Small intestine (tissue), 7 donors: ENCODE measurements at regions not wholly inside any gene's neighbourhood (a gene's known extent, or its start where the extent isn't known, plus 50 kb on each side); places are given as distances from the start of the nearest gene placed in this dataset.

ENCODE experiments used
- DNase-seq, 2 donors: peaks; one replicate each; pipeline versions ENCODE4 v3.0.0 to v3.0.0-alpha.2; 2013
- FAIRE-seq: peaks from 2 replicates; lab custom pipeline; 2012; peaks lifted over from hg19 to GRCh38; lab: Jason Lieb, UNC
- H3K27ac ChIP-seq, 3 donors: one replicate each; pipeline ENCODE4 v1.5.1; 2013; ENCODE audit warnings: low read length in 2 of 3, mild to moderate bottlenecking in 2 of 3, control low read depth in 1 of 3, inconsistent platforms in 1 of 3, low read depth in 1 of 3, moderate library complexity in 1 of 3
- H3K27me3 ChIP-seq, 3 donors: one replicate each; pipeline ENCODE4 v1.6.1; 2013; ENCODE audit warnings: low read length in 3 of 3, inconsistent platforms in 1 of 3; ENCODE audit not compliant: control insufficient read depth in 3 of 3, insufficient read depth in 3 of 3
- H3K36me3 ChIP-seq, 3 donors: one replicate each; pipeline ENCODE4 v1.6.1; 2013; ENCODE audit warnings: low read length in 3 of 3, inconsistent platforms in 1 of 3, low read depth in 1 of 3, mild to moderate bottlenecking in 1 of 3, moderate library complexity in 1 of 3; ENCODE audit not compliant: control insufficient read depth in 3 of 3, insufficient read depth in 2 of 3
- H3K4me1 ChIP-seq, 3 donors: one replicate each; pipeline ENCODE4 v1.6.1; 2013; ENCODE audit warnings: low read length in 2 of 3, inconsistent platforms in 1 of 3, low read depth in 1 of 3, mild to moderate bottlenecking in 1 of 3, moderate library complexity in 1 of 3; ENCODE audit not compliant: control insufficient read depth in 3 of 3, insufficient read depth in 2 of 3
- H3K4me3 ChIP-seq, 3 donors: one replicate each; pipeline ENCODE4 v1.5.1; 2013; ENCODE audit warnings: low read length in 3 of 3, control low read depth in 1 of 3, inconsistent platforms in 1 of 3, low read depth in 1 of 3, mild to moderate bottlenecking in 1 of 3, moderate library complexity in 1 of 3
- H3K9me3 ChIP-seq, 2 donors: one replicate each; pipeline ENCODE4 v1.6.1; 2013; ENCODE audit warnings: low read depth in 1 of 2, low read length in 1 of 2; ENCODE audit not compliant: control insufficient read depth in 2 of 2, insufficient read depth in 1 of 2
- WGBS, 3 donors: extraction: QIAGEN DNeasy Blood & Tissue Kit; methylation state at CpG; one replicate each; pipeline ENCODE4 v1.1.7; 2013; 5-methylcytosine and 5-hydroxymethylcytosine counted together
- donor health status: healthy with polysubstance abuse.
- donor health status: control.
- donor health status: control.
- donor health status: Bipolar disorder and iron deficiency.
- donor health status: healthy.

DNA sequence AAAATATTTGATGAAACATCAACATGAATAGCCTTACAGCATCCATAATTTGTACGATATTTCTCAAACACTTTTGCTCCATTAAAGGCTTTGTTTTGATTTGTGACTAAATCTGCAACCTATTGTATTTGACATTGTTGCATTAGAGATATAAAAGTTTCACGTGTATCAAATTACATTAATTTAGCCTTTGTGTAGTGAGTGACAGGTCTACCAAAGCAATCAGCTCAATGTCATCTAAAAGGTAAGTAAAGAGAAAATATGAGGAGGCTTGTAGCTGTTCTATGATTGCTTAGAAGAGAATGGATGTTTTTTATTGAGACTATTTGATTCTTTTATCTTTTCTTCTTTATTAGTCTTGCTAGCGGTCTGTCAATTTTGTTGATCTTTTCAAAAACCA, 430.2 kb downstream of the GALR1 start:
- no peak overlapping the region for H3K27ac ChIP-seq
- H3K36me3 ChIP-seq: no peaks in the 10 kb centered on the region
- no peaks in the 10 kb centered on the region for H3K27me3 ChIP-seq
- 61 to 70% (median 68%) methylated on average over 3 of the region's 3 CpGs for WGBS, 3 donors
- FAIRE-seq (no peak), DNase-seq (no peak)
- H3K9me3 ChIP-seq: no peaks in the 10 kb centered on the region
- no peaks in the 10 kb centered on the region for H3K4me1 ChIP-seq
- H3K4me3 ChIP-seq: no peak overlapping the region

DNA sequence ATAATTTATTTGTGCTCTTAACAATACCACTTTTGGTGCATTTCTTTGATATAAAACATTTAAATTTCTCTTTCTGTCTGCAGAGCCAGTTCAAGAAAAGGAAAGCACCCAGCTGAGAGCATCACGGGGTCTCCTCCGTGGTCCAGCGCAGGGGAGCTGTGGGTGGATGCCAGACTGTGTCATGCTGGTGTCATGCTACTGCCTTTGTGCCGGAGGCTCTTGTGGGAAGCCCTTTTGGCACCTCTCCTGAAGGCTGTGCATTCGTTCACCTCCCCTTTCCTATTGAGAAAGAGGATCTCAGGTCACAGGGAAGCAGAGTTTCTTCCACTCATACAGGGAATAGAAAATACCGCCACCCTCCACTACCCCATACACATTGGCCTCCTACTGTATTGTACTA, 450.4 kb downstream of the GALR1 start:
- no peaks in the 10 kb centered on the region for H3K4me1 ChIP-seq
- FAIRE-seq: no peak
- no peak overlapping the region for H3K27ac ChIP-seq
- no peaks in the 10 kb centered on the region for H3K27me3 ChIP-seq
- no peak overlapping the region for H3K4me3 ChIP-seq
- no peak for DNase-seq
- no peaks in the 10 kb centered on the region for H3K36me3 ChIP-seq
- WGBS, 3 donors: 70 to 83% (median 77%) methylated on average over 6 of the region's 6 CpGs
- no peaks in the 10 kb centered on the region for H3K9me3 ChIP-seq

DNA sequence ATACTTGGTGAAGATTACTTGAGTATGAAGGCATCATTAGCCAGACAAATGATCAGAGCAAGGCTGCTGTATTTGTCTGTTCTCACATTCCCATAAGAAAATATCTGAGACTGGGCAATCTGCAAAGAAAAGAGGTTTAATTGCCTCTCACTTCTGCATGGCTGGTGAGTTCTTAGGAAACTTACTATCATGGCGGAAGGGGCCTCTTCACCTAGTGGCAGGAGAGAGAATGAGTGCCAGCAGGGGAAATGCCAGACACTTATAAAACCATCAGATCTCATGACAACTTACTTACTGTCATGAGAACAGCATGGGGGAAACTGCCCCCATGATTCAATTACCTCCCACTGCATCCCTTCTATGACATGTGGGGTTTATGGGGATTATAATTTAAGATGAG, 452.3 kb downstream of the GALR1 start:
- Histone ChIP-seq H3K4me1 (no peaks in the 10 kb centered on the region), H3K27me3 (peaks cover 0 to 4% (median 0%) of the 10 kb centered on the region in 3 donors), H3K9me3 (no peaks in the 10 kb centered on the region), H3K4me3 (no peak overlapping the region), H3K36me3 (no peaks in the 10 kb centered on the region), H3K27ac (no peak overlapping the region)
- FAIRE-seq (no peak), DNase-seq (no peak)
- 78 to 100% (median 89%) methylated on average over 1 of the region's 1 CpG for WGBS, 3 donors

DNA sequence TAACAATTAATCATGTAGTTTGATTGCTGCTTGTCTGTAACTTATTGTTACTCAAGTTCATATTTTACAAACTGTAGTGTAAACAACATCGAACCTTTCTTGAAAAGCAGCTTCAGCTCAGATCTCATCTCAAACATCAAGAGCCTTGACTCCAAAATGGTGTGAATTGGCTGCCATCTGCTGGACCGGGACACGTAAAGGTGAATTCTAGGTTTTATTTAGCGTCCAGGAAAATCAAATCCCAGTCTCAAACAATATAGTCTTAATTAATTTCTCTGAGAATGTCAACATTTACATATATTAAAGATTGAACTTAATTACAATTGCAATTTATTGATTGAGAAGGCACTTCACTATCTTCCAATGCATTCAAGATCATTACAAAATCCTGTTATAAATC, 453.0 kb downstream of the GALR1 start:
- peak; percentile 4 to 5 for DNase-seq
- Histone ChIP-seq H3K36me3 (no peaks in the 10 kb centered on the region), H3K4me1 (no peaks in the 10 kb centered on the region), H3K27me3 (peaks cover 0 to 4% (median 0%) of the 10 kb centered on the region in 3 donors), H3K4me3 (no peak overlapping the region), H3K9me3 (no peaks in the 10 kb centered on the region), H3K27ac (no peak overlapping the region)
- FAIRE-seq: no peak
- 17 to 27% (median 23%) methylated on average over 4 of the region's 4 CpGs for WGBS, 3 donors

DNA sequence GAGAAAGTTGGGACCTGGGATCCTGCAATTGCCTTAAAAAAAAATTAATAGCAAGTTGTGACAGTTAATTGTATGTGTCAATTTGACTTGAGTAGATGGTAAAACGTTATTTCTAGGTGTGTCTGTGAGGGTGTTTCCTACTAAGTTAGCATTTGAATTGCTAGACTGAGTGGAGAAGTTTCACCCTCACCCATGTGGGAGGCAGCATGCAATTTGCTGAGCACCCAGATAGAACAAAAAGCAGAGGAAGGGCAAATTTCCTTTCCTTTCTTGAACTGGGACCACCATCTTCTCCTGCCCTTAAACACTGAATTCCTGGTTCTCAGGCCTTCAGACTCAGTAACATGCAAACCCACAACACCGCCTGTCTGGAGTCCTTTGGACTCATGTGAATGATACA, 455.7 kb downstream of the GALR1 start:
- FAIRE-seq (no peak), DNase-seq (no peak)
- Histone ChIP-seq H3K27ac (no peak overlapping the region), H3K27me3 (peaks cover 0 to 4% (median 0%) of the 10 kb centered on the region in 3 donors), H3K9me3 (no peaks in the 10 kb centered on the region), H3K36me3 (no peaks in the 10 kb centered on the region), H3K4me3 (no peak overlapping the region), H3K4me1 (no peaks in the 10 kb centered on the region)
- WGBS, 3 donors: 39 to 53% (median 50%) methylated on average over 2 of the region's 2 CpGs

DNA sequence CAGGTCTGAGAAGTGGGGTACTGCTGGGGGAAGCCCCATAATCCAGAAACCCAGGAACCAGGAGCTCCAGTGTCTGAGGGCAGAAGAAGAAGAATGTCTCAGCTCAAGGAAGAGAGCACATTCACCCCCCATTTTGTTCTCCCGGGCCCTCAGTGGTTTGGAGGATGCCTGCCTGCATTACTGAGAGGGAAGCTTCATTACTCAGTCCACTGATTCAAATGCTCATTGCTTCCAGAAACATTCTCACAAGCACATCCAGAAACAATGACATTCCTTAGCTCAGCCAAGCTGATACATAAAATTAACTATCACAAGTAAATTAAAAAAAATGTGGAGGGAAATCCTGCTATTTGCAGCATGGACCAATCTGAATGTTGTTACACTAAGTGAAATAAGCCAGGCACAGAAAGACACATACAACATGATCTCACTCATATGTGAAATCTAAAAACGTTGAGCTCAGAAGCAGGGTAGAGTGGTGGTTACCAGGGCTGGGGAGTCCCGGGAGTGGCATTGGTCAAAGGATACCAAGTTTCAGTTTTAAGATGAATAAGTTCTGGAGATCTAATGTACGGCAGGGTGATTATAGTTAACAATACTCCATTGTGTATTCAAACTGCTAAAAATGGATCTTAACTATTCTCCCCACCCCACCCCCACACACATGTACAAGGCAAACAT, 459.3 kb downstream of the GALR1 start:
- 42 to 61% (median 46%) methylated on average over 4 of the region's 4 CpGs for WGBS, 3 donors
- no peak for DNase-seq
- no peaks in the 10 kb centered on the region for H3K9me3 ChIP-seq
- no peak for FAIRE-seq
- H3K4me3 ChIP-seq: no peak overlapping the region
- no peak overlapping the region for H3K27ac ChIP-seq
- H3K4me1 ChIP-seq: no peaks in the 10 kb centered on the region
- no peaks in the 10 kb centered on the region for H3K36me3 ChIP-seq
- peaks cover 0 to 4% (median 0%) of the 10 kb centered on the region in 3 donors for H3K27me3 ChIP-seq

DNA sequence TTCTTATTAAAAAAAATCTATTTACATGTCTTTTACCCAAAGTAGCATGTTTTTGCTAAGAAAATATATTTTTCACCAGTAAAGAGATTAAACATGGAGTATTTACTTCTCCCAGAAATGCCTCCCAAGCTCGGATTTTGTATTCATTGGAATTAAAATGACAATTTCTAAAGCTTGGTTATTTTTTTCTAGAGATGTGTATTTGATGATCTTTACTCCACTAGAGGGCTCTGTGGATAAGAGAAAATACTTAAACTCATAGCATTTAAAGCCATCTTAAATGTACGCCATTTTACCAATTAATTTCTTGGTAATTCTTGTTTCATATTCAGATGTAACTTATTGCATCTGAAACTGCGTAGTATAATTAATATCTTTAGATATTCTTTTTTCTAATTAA, 461.4 kb downstream of the GALR1 start:
- Histone ChIP-seq H3K4me3 (no peak overlapping the region), H3K36me3 (no peaks in the 10 kb centered on the region), H3K4me1 (no peaks in the 10 kb centered on the region), H3K27me3 (peaks cover 0 to 4% (median 0%) of the 10 kb centered on the region in 3 donors), H3K27ac (no peak overlapping the region), H3K9me3 (no peaks in the 10 kb centered on the region)
- DNase-seq (no peak), FAIRE-seq (no peak)
- 31 to 48% (median 36%) methylated on average over 3 of the region's 3 CpGs for WGBS, 3 donors

DNA sequence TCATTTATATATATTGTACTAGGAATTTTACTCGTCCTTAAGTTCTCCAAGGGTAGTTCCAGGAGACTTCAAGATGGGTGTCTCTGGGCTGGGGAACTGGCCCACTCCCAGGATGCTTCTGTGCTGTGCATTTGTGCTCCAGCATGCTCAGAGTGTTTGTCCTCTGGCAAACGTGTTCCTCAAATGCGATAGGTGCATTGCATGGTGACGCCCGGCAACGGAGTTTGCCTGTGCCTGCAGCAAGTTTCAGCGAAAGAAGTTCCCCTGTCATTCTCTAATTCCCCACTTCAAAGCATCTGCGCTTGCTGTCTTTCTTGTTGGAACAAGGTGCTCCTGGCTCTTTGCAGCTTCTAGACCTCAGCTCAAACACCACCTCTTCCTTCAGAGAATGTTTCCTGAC, 465.1 kb downstream of the GALR1 start:
- Histone ChIP-seq H3K4me1 (no peaks in the 10 kb centered on the region), H3K9me3 (no peaks in the 10 kb centered on the region), H3K27ac (no peak overlapping the region), H3K4me3 (no peak overlapping the region), H3K27me3 (peaks cover 0 to 2% (median 0%) of the 10 kb centered on the region in 3 donors), H3K36me3 (no peaks in the 10 kb centered on the region)
- FAIRE-seq (no peak), DNase-seq (no peak)
- WGBS, 3 donors: 71 to 80% (median 76%) methylated on average over 8 of the region's 8 CpGs

DNA sequence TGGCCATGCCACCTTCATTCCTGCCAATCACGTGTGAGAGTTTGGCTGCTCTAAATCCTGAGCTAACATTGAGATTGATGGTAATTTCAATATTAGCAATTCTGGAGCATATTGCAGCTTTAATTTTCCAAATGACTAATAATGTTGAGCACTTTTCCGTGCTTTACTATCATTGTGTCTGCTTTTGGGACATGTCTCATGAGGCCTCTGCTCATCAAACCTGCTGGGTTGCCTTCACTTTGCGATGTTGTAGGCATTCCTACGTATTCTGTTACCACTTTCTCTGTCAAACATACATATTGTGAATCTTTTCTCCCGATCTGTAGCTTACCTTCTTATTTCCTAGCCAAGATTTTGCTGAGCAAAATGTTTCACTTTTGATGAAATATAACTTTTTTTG, 466.6 kb downstream of the GALR1 start:
- H3K9me3 ChIP-seq: no peaks in the 10 kb centered on the region
- no peaks in the 10 kb centered on the region for H3K36me3 ChIP-seq
- peaks cover 0 to 2% (median 0%) of the 10 kb centered on the region in 3 donors for H3K27me3 ChIP-seq
- 59 to 72% (median 61%) methylated on average over 5 of the region's 5 CpGs for WGBS, 3 donors
- FAIRE-seq (no peak), DNase-seq (no peak)
- H3K27ac ChIP-seq: no peak overlapping the region
- no peaks in the 10 kb centered on the region for H3K4me1 ChIP-seq
- no peak overlapping the region for H3K4me3 ChIP-seq
